ENCODE measurements at regions not wholly inside any gene's neighbourhood (a gene's known extent, or its start where the extent isn't known, plus 50 kb on each side); places are given as distances from the start of the nearest gene placed in this dataset.

GRCh38 chr1:38778051-38778450 lies 81.5 kb downstream of the RRAGC start:
- no peak for TF ChIP-seq POLR2AphosphoS5 (IDR thresholded peaks at IDR 0.05; ENCODE audit: low read depth, low read length)
- TF ChIP-seq POLR2A (IDR thresholded peaks at IDR 0.05; ENCODE audit: low read depth, low read length), result no peak

Measured in GM12891 (cell line).